ENCODE measurements at regions not wholly inside any gene's neighbourhood (a gene's known extent, or its start where the extent isn't known, plus 50 kb on each side); places are given as distances from the start of the nearest gene placed in this dataset.
"Not testable (repeated sequence)": the region's sequence is repeated elsewhere in the genome, so short reads cannot be mapped to it uniquely, and the experiment has no call there.

DNA sequence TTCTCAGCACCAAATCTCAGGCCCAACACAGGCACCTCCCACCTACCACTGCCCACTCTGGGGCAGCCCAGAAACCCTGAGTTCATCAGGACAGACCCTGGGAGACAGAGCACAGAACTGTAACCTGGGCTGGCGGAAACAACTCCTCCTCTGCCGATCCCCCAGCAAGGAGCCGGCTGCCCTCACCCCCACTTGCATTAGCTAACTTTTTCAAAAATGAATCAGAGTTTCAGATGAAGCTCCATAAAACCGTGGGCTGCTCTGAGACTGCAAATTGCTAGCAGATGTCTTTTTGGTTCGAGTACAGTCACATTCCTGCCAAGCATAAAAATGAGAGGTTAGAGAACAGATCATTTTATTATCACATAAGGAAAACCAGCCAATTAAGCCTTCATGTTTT, 93.4 kb upstream of the PARD3 start:
- DNase-seq (ENCODE audit: low spot score) = no peak

DNA sequence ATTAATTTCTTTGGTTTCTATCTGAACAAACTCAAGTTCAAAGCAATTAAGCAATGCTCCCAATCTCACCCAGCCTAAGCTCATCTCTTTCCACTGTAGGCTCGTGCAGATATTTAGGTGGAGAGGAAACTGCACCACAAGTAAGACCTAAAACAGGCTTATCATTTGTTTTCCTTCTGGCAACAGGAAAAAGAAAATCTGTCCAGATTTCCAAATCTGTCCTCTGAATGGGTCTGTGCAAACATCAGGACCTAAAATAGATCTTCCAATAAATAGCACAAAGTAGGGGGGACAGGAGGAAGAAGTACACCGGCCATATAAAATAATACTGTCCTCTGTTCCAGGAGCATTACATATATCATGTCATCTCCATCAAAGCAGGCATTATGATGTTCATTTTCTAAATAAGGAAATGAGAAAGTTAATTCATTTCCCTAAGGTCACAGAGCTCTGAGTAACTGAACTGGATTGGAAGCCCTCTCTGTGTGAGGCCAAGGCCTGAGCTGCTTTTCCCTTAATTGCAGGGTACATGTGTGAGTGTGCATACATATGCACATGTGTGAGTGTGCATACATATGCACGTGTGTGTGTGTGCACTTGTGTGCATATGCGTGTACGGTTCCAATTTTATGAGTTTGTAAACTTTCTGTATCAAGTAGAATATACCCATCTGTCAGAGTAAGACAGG, 92.8 kb upstream of the PARD3 start:
- no peak for DNase-seq (ENCODE audit: low spot score)

DNA sequence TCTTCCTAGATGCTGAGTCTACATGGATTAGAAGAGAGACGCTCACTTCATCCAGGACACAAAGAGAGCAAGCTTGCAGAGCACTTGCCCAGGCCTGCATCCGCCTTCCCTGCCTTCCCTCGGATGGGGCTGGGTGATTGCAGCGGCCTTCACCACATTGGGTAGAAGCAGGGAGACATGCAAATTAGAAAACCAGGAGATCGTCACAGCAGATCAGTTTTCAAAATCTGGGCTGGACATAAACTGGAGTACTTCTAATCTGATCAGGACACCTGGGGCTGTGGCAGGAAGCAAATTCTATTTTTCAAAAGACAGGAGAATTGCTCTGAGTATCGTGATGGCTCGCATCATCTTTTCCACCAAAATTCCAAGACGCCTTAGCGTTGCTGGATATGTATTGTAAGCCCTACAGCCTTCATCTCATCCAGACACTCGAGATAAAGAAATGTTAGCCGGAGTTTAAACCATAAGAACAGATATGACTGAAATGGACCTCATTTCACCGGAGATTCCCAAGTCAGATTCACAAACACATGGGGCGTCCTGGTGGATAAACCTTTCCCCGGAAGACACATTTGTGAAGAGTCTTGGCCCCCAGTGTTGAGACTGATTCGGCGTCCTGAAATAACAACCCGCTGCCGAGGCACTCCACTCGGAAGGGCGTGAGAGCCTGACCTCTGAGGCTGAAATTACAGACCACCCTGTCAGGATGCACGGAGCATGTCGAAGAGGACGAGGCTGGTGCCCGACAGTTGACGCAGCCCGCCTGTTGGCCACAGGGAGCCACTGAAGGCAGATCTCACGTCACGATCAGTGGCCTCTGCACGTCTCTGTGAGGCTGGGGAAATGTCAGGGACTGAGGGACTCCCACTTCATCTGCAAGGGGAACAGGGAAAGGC, 91.2 kb upstream of the PARD3 start:
- DNase-seq (ENCODE audit: low spot score) = no peak

DNA sequence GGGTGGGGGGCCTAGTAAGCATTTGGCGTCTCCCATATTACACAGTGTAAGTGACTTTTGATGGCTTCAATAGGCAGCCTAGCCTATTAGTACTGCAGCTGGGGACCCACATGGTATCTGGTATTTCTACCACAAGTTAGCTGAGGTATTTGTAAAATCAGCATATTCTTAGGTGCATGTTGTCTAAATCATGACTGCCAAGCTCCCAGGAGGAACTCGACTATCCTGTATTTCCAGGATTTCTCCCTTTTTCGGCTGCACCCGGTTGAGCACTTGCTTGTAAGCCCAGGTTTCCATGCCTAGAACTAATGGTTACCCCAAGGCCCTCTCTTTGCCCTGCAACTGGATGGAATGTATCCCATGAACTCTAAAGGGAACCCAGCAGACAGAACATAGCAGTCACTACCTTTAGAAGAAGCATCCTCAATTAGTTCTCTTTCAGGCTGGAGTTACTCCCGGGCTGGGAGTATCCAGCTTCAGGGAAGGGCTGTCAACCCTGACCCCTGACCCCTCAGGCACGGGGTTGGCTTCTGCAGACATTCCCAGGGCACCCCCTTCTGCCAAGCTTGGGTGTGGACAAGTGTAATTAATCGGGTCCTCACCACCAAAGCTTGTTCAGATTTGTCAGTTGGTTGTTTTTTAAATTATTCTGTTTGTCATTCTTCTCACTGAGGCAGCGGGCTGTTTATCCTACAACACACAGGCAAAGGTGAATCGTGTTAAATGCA, 90.3 kb upstream of the PARD3 start:
- no peak for DNase-seq (ENCODE audit: low spot score)

DNA sequence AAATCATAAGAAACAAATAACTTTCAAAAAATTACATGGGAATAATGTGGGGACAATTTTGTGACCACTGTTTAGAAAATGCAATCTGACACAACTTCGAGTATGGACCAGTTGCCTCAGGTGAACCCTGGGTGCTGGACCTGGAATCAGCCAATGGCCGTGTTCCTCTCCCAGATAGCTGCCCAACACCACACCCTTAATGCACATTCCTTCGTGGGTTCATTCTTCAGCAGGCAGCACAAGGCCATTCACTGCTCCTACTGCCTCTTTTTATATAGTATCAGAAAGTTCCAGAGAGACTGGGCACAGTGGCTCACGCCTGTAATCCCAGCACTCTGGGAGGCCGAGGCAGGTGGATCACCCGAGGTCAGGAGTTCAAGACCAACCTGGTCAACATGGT, 89.1 kb upstream of the PARD3 start:
- DNase-seq (ENCODE audit: low spot score) = no peak

DNA sequence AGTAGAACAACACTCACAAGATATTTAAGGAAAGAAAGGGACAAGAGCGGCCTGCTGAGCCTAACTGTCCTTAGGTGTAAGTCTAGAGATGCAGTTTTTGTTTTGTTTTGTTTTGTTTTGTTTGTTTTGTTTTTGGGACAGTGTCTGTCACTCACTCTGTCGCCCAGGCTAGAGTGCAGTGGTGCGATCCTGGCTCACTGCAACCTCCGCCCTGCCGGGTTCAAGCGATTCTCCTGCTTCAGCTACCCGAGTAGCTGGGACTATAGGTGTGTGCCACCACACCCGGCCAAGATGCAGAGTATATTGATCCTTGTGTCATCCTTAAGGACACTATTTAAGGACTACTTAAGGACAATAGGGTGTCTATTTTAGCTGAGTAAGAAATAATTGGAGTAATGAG, 84.1 kb upstream of the PARD3 start:
- no peak for DNase-seq (ENCODE audit: low spot score)

DNA sequence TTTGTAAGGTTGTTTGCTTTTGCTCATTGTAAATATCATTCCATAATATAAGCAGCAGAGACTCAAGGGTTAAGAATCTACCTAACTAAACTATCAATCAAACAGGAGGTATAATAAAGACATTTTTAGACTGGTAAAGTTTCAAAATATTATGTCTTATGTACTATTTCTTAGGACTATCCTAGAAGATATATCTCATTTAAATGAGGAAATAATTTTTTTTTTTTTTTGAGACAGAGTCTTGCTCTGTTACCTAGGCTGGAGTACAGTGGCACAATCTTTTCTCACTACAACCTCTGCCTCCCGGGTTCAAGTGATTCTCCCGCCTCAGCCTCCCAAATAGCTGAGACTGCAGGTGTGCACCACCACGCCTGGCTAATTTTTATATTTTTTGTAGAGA, 80.9 kb upstream of the PARD3 start:
- DNase-seq (ENCODE audit: low spot score) = no peak

DNA sequence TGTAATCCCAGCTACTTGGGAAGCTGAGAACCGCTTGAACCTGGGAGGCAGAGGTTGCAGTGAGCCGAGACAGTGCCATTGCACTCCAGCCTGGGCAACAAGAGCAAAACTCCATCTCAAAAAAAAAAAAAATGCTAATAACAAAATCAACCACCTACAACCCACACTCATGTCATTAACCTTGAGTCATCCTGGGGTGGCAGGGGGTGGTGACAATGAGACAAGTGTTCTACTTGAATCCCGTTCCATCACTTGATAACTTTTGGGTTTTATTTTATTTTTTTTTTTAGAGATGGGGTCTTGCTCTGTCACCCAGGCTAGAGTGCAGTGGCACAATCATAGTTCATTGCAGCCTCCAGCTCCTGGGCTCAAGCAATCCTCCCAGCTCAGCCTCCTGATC, 80.0 kb upstream of the PARD3 start:
- not testable (repeated sequence) for DNase-seq (ENCODE audit: low spot score)

DNA sequence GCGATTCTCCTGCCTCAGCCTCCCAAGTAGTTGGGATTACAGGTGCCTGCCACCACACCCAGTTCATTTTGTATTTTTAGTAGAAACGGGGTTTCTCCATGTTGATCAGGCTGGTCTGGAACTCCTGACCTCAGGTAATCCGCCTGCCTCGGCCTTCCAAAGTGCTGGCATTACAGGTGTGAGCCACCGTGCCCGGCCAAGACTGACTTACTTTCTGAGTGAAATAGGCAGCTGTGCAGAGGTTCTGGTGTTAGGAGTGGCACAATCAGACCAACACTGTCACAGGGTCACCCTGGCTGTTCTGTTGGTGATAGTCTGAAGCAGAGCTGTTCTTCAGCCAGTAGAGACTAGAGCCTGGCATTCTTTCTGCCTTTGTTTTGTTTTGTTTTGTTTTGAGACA, 77.4 kb upstream of the PARD3 start:
- not testable (repeated sequence) for DNase-seq (ENCODE audit: low spot score)

DNA sequence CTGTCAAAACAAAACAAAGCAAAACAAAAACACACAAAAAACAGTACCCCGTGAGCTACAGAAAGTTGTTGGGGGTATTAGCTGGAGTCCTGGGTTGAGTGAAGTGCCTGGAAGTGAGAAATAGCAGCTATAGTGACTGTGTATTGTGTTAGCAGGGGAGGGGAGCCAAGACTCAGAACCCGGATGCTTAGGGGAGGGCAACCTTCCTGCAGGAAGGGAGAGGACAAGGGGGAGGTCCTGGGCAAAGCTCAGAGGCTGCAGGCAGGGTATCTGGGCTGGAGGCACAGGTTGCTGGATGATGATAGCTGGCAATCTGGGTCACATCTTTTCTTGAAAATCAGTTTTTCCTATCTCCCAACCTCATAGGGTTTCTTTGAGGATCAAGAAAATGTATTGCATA, 75.8 kb upstream of the PARD3 start:
- no peak for DNase-seq (ENCODE audit: low spot score)

DNA sequence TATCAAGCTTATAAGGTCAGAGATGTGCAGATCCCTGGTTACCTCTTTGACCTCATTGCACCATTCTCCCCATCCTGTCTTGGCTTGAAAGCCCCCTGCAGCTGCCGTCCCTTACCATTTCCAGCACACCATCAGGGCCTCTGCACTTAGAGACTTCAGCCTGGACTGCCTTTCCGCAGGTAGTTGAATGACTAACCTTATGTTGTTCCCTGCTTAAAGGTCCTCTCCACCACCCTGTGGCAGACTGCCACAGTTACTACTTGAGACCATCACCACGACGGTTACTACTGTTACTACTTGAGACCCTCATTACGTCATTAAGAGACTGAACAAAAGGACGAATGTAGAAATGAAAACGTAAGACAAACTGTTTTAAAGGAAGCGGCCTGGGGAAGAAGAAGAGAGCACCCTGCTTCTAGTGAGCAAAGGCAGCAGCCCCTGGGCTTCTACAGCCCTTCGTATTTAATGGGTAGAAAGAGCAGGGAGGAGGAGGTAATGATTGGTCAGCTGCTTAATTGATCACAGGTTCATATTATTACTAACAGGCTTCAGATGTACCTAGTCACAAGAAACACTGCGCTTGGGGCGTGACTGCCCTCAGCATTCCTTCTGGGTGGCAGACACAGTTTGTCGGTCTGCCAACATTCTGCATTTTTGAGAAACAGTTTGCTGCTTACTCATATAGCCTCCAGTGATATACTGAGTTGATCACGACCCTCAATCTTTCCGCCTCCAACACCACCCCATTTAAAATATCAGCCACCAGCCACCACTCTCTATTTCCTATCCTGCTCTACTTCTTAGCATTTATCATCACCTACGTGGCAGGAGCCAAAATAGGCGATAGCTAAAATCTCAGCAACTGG, 74.1 kb upstream of the PARD3 start:
- peak; percentile 20 for DNase-seq (ENCODE audit: low spot score)

DNA sequence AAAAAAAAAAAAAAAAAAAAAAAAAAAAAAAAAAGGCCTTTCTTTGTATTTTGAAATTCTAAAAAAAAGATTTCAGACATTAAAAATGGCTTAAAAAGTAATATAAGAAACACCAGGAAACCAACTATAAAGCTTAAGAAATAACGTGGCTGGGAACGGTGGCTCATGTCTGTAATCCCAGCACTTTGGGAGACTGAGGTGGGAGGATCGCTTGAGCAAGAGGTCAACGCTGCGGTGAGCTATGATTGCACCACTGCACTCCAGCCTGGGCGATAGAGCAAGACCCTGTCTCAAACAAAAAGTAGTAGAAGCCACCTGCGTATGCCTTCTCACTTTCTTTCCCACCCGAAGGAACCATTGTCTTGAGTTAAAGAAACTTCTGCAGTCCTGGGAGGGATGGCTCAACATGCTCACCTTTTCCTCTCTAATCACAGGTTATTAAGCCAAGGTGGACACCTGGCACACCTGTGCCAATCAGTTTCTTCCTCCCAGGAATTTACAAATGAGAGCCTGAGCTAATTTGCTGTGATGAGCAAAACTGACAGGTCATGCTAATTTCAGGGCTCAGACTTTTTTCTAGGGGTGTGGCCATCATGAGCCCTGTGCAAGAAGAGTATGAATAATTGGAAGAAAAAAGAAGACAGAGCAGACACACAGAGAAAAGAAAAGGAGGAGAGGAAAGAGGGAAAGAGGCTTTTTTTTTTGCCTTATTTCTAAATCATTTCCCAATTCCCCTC, 72.0 kb upstream of the PARD3 start:
- no peak for DNase-seq (ENCODE audit: low spot score)

DNA sequence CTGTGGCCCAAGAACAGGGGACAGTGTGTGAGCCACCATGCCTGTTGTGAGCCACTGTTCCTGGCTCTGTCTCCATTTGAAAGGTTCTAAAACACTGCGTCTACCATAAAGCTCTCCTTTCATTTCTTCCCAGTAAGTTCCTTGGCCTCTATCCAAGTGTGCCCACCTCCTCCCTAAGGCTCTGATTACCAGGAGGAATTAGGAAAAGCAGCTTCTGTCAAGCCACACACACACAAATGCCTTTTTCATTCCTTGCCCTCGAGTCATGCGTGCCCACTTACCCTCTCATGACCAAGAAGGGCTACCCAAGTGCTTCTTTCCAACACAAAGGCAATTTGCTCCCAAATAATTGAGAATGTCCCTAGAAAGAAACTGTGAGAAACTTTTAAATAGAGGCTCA, 70.8 kb upstream of the PARD3 start:
- no peak for DNase-seq (ENCODE audit: low spot score)

DNA sequence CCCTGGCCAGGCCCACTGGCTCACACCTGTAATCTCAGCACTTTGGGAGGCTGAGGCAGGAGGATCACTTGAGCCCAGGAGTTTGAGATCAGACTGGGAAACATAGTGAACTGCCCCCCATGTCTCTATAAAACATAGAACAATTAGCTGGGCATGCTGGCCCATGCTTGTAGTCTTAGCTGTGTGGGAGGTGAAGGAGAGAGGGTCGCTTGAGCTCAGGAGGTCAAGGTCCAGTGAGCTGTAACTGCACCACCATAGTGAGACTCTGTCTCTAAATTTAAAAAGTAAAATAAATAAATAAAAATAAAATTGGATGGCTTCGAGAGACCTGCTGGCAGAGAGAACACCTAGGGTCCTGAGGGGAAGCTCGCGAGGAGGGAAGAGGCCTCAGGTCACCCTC, 69.9 kb upstream of the PARD3 start:
- DNase-seq (ENCODE audit: low spot score) = no peak

DNA sequence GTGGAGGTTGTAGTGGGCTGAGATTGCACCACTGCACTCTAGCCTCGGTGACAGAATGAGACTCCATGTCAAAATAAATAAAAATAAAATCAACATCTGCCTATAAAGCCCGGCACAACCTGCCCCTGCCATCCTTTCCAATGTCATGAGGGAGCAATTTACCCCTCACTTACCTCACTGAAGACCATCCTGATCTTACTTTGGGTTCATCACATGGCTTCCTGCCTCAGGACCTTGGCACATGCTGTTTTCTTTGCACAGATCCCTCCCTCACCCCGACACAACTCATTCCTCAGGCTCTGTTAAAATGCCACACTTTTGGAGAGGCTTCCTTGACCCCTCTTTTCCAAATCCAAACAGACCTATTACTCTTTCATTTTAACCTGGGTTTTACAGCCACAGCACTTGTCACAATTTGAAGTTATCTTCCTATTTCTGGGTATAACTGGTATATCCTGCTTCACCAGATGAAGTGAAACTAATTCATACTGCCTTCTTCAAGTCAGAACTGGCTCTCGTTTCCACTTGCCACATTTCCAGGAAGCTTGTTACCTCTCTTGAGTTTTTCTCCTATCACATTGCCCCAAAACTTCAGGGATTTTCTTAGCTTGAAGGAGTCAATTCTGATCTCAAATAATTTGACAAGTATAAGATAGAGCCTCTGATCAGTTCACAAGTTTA, 69.3 kb upstream of the PARD3 start:
- DNase-seq (ENCODE audit: low spot score) = no peak

DNA sequence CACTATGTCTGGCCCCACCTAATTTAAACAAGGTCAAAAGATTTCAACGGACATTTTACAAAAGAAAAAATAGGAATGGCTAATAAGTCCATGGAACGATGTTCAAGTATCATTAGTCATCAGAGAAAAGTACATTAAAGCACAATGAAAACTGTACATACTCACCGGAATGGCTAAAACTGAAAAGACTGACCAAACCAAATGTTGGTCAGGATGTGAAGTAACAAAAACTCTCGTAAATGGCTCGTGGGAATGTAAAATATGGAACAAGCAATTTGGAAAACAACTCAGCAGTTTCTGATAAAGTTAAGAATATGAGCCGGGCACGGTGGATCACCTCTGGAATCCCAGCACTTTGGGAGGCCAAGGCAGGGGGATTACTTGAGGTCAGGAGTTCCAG, 65.7 kb upstream of the PARD3 start:
- DNase-seq (ENCODE audit: low spot score) = no peak

DNA sequence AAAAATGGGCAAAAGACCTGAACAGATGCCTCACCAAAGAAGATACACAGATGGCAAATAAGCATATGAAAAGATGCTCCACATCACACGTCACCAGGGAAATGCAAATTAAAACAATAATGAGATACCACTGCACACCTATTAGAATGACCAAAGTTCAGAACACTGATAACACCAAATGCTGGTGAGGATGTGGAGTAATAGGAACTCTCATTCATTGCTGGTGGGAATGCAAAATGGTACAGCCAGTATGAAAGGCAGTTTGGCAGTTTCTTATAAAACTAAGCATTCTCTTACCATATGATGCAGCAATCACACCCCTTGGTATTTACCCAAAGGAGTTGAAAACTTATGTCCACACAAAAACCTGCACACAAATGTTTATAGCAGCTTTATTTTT, 63.6 kb upstream of the PARD3 start:
- not testable (repeated sequence) for DNase-seq (ENCODE audit: low spot score)

DNA sequence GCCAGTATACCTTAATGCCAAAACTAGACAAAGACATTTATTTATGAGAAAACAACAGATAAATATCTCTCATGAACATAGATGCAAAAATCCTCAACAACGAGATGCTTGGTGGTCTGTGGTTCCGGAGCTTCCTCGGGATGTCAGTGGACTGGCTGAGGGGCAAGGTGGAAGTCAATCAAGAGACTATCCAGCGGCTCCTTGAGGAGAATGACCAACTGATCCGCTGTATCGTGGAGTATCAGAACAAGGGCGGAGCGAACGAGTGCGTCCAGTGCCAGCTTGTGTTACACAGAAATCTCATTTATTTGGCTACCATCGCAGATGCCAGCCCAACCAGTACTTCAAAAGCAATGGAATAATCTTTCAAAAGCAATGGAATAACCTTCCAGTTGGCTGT, 60.0 kb upstream of the PARD3 start:
- DNase-seq (ENCODE audit: low spot score) = no peak

DNA sequence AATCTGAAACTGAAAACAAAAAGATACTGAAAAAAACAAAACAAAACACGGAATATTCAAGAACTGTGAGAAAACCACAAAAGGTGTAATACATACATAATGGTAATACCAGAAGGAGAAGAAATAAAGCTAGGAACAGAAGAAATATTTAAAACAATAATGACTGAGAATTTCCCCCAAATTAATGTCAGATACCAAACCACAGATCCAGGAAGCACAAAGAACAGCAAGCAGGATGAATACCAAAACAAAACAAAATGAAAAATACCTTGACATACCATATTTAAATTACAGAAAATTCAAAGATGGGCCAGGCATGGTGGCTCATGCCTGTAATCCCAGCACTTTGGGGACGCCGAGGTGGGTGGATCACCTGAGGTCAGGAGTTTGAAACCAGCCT, 57.7 kb upstream of the PARD3 start:
- no peak for DNase-seq (ENCODE audit: low spot score)

DNA sequence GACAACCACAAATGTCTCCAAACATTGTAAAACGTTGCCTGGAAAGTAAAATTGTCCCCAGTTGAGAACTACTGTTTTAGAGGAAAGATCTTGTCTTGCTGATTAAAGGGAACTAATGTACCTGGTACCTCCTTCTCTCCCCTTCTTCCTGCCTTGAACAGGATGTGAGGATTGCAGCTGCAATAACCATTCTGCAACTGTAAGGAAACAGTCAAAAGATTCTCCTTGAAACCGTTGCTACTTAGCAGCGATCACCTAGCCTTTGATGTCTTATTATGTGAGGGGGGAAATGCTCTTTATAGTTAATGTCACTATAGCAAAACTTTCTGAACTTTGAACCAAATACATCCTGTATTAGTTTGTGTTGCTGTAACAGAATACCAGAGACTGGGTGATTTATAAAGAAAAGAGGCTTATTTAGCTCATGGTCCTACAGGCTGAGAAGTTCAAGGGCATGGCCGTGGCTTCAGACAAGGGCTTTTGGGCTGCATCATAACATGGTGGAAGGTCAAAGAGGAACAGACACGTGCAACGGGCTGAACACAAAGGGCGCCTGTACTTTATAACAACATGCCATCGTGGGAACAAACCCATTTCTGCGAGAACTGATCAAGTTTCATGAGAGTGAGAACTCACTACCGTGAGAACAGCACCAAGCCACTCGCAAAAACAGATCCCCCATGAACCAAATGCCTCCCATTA, 54.2 kb upstream of the PARD3 start:
- no peak for DNase-seq (ENCODE audit: low spot score)

Measured in A172 (cell line).